ENCODE measurements at regions not wholly inside any gene's neighbourhood (a gene's known extent, or its start where the extent isn't known, plus 50 kb on each side); places are given as distances from the start of the nearest gene placed in this dataset.

DNA sequence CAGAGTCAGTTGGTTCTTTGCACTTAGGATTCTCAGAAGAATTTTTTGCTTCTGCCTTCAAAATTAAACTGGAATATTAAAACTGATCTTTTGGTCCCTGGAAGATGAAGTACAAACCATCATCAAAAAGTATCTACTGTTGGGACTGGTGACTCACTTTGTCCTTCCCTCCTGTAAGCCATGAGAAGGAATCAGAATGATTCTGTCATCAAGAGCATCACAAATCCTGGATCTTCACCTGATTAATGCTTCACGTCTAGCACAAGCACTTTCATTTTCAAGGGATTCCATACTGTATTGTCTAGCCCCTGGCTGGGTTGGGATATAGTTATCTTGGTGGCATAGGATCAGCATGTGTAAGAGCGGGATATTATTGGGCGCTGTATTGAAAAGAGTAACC is 69.3 kb upstream of the CYP1B1 start:
- H3K4me3 ChIP-seq: no peak overlapping the region
- ChIA-PET CTCF (ENCODE audit: low intra/inter-chr PET ratio) (no interaction called here), POLR2A (no interaction called here)
- TF ChIP-seq ARHGAP35 (IDR thresholded peaks at IDR 0.05; ENCODE audit: partially characterized antibody): no peak
- no peak for TF ChIP-seq KAT2B (IDR thresholded peaks at IDR 0.05; ENCODE audit: low read depth, low read length)
- TF ChIP-seq FOSL1 (tag; conservative IDR thresholded peaks at IDR 0.05): peak; percentile 22; the same call in 1 of the 2 replicates
- TF ChIP-seq, protein P1, sequence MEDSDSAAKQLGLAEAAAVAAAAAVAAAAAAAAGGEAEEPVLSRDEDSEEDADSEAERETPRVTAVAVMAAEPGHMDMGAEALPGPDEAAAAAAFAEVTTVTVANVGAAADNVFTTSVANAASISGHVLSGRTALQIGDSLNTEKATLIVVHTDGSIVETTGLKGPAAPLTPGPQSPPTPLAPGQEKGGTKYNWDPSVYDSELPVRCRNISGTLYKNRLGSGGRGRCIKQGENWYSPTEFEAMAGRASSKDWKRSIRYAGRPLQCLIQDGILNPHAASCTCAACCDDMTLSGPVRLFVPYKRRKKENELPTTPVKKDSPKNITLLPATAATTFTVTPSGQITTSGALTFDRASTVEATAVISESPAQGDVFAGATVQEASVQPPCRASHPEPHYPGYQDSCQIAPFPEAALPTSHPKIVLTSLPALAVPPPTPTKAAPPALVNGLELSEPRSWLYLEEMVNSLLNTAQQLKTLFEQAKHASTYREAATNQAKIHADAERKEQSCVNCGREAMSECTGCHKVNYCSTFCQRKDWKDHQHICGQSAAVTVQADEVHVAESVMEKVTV (CRISPR knock-in tag; IDR thresholded peaks at IDR 0.05): no peak
- TF ChIP-seq, protein P2, sequence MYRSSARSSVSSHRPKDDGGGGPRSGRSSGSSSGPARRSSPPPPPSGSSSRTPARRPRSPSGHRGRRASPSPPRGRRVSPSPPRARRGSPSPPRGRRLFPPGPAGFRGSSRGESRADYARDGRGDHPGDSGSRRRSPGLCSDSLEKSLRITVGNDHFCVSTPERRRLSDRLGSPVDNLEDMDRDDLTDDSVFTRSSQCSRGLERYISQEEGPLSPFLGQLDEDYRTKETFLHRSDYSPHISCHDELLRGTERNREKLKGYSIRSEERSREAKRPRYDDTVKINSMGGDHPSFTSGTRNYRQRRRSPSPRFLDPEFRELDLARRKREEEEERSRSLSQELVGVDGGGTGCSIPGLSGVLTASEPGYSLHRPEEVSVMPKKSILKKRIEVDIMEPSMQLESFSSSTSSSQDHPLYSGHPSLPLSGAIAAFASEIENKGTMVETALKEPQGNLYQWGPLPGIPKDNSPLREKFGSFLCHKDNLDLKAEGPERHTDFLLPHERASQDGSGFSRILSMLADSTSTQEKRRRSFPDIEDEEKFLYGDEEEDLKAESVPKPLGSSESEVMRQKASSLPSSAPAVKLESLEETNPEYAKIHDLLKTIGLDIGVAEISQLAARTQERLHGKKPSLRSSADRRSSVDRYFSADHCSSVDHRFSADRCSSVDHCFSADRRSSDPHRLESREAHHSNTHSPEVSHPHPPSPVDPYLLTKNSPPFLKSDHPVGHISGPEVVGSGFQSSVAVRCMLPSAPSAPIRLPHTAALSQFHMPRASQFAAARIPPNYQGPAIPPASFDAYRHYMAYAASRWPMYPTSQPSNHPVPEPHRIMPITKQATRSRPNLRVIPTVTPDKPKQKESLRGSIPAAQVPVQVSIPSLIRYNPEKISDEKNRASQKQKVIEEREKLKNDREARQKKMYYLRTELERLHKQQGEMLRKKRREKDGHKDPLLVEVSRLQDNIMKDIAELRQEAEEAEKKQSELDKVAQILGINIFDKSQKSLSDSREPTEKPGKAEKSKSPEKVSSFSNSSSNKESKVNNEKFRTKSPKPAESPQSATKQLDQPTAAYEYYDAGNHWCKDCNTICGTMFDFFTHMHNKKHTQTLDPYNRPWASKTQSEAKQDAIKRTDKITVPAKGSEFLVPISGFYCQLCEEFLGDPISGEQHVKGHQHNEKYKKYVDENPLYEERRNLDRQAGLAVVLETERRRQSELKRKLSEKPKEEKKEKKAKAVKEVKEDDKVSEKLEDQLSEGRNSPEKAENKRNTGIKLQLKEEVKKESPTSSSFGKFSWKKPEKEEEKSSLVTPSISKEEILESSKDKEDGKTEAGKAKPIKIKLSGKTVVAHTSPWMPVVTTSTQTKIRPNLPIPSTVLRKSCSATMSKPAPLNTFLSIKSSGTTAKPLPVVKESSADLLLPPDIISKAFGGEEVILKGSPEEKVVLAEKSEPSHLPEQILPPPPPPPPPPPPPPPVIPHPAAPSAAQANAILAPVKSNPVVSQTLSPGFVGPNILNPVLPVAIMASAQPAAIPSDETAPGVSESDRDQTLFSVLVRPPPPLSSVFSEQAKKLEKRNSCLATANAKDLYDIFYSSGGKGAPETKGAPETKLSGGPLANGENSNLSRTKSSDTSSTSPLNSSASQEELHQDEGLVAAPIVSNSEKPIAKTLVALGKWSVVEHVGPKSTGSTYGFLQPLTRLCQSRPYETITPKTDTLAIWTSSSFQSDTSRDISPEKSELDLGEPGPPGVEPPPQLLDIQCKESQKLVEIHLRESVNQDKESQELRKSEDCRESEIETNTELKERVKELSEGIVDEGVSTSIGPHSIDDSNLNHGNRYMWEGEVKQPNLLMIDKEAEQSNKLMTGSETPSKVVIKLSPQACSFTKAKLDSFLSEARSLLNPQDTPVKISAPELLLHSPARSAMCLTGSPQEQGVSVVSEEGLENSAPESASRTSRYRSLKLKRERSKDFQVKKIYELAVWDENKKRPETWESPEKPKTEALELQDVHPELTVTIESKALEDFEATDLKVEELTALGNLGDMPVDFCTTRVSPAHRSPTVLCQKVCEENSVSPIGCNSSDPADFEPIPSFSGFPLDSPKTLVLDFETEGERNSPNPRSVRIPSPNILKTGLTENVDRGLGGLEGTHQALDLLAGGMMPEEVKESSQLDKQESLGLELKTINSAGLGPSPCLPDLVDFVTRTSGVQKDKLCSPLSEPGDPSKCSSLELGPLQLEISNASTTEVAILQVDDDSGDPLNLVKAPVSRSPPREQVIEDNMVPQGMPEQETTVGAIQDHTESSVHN (IDR thresholded peaks at IDR 0.05; ENCODE audit: borderline replicate concordance in 1 of 2, low read depth in 1 of 2): no peak
- TF ChIP-seq ZNF551 (CRISPR knock-in tag; IDR thresholded peaks at IDR 0.05): no peak
- TF ChIP-seq, protein P3, sequence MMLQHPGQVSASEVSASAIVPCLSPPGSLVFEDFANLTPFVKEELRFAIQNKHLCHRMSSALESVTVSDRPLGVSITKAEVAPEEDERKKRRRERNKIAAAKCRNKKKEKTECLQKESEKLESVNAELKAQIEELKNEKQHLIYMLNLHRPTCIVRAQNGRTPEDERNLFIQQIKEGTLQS (IDR thresholded peaks at IDR 0.05): peak; percentile 10; the same call in 1 of the 2 replicates
- TF ChIP-seq, protein P3 (CRISPR knock-in tag; conservative IDR thresholded peaks at IDR 0.05): no peak
- no peak for TF ChIP-seq CBFA2T2 (conservative IDR thresholded peaks at IDR 0.05)
- TF ChIP-seq DMBX1 (CRISPR knock-in tag; IDR thresholded peaks at IDR 0.05; ENCODE audit: borderline replicate concordance): no peak
- no peak for TF ChIP-seq HDAC3 (IDR thresholded peaks at IDR 0.05; ENCODE audit: borderline replicate concordance, partially characterized antibody)
- TF ChIP-seq PHF20 (IDR thresholded peaks at IDR 0.05; ENCODE audit: partially characterized antibody): no peak
- H3K36me3 ChIP-seq (ENCODE audit: control insufficient read depth, insufficient read depth, low read length): no peaks in the 10 kb centered on the region
- in situ Hi-C loops (cut with MboI): no loop called here
- no peaks in the 10 kb centered on the region for H3K79me2 ChIP-seq (ENCODE audit: control insufficient read depth, insufficient read depth, low read length)
- FAIRE-seq (peak; percentile 19), DNase-seq (ENCODE audit: extremely low read depth in 1 of 4, low spot score in 3 of 4) (no peak), ATAC-seq (no peak)
- no peak overlapping the region for H3K9ac ChIP-seq (ENCODE audit: insufficient read depth in 1 of 2, low read depth in 2 of 2, low read length in 2 of 2)
- no peak overlapping the region for H3K4me2 ChIP-seq (ENCODE audit: insufficient read depth, low read length)
- H4K20me1 ChIP-seq (replicated peaks; ENCODE audit: control insufficient read depth, insufficient read depth, low read length): no peaks in the 10 kb centered on the region
- 57% methylated on average over 3 of the region's 3 CpGs for WGBS (ENCODE audit: insufficient coverage, low coverage, missing lambda C conversion rate)
- H3K27me3 ChIP-seq (ENCODE audit: control insufficient read depth in 2 of 2, insufficient read depth in 2 of 2, low read length in 2 of 2): no peaks in the 10 kb centered on the region
- H3K27ac ChIP-seq (ENCODE audit: extremely low read depth, low read depth, low read length): no peak overlapping the region
- no TSS peak for BruUV-seq (replicated peaks)
- intact Hi-C loops (cut with micrococcal nuclease): no loop called here
- no peaks in the 10 kb centered on the region for H3K9me3 ChIP-seq (replicated peaks; ENCODE audit: control insufficient read depth, insufficient read depth, low read depth, low read length)
- no peak overlapping the region; the same call in 1 of the 2 replicates for H2AFZ ChIP-seq (ENCODE audit: low read depth, low read length)
- H3K4me1 ChIP-seq (replicated peaks in 1 of 2; ENCODE audit: control insufficient read depth in 2 of 2, insufficient read depth in 2 of 2, low read length in 2 of 2): peaks cover 3 to 16% of the 10 kb centered on the region in 2 experiments; a peak in 4 of 5 replicates
- no peaks in the 10 kb centered on the region for H3K9me1 ChIP-seq (ENCODE audit: control insufficient read depth, insufficient read depth, low read length)

Measured in K562 (cell line).